Heart left ventricle (tissue), 16 donors: ENCODE measurements at regions not wholly inside any gene's neighbourhood (a gene's known extent, or its start where the extent isn't known, plus 50 kb on each side); places are given as distances from the start of the nearest gene placed in this dataset.

Source experiments
- ATAC-seq, 4 donors: fragments of 200-7000 bp; cut with Tn5 transposase; one replicate each; pipeline ENCODE4 v1.9.1; 2020 to 2022; ENCODE audit warnings: moderate library complexity in 4 of 4, mild to moderate bottlenecking in 3 of 4, moderate number of reproducible peaks in 1 of 4
- DNase-seq, 5 donors: peaks; one replicate each; pipeline ENCODE4 v3.0.0-alpha.2; 2020
- H3K27ac ChIP-seq, 12 donors: fragments of 200-600 bp; sonication (generic) in 4 of 12; one replicate each; pipeline versions ENCODE4 v1.5.0 to v1.8.0; 2016 to 2022; ENCODE audit warnings: mild to moderate bottlenecking in 2 of 12
- H3K27me3 ChIP-seq, 9 donors: fragments of 200-600 bp; sonication (generic) in 2 of 9; one replicate each; pipeline versions ENCODE4 v1.5.1 to v1.8.0; 2016 to 2022; ENCODE audit warnings: mild to moderate bottlenecking in 3 of 9
- H3K36me3 ChIP-seq, 9 donors: fragments of 200-600 bp; sonication (generic) in 2 of 9; one replicate each; pipeline versions ENCODE4 v1.5.0 to v1.8.0; 2018 to 2022; ENCODE audit warnings: mild to moderate bottlenecking in 2 of 9
- H3K4me1 ChIP-seq, 12 donors: fragments of 200-600 bp; sonication (generic) in 4 of 12; one replicate each; pipeline versions ENCODE4 v1.5.0 to v1.8.0; 2016 to 2022; ENCODE audit warnings: mild to moderate bottlenecking in 3 of 12
- H3K4me3 ChIP-seq, 12 donors: fragments of 200-600 bp; sonication (generic) in 4 of 12; one replicate each; pipeline versions ENCODE4 v1.5.0 to v1.8.0; 2017 to 2022; ENCODE audit warnings: mild to moderate bottlenecking in 9 of 12, moderate library complexity in 4 of 12
- H3K9me3 ChIP-seq, 12 donors: fragments of 200-600 bp; sonication (generic) in 4 of 12; one replicate each; pipeline versions ENCODE4 v1.5.0 to v1.8.0; 2016 to 2022; ENCODE audit warnings: mild to moderate bottlenecking in 1 of 12
- CTCF ChIP-seq, 12 donors: fragments of 200-600 bp; sonication (generic) in 4 of 12; IDR thresholded peaks; one replicate each; pipeline versions ENCODE4 v1.5.0 to v1.8.0; 2018 to 2022; ENCODE audit warnings: antibody characterized with exemption in 12 of 12, mild to moderate bottlenecking in 5 of 12
- POLR2A ChIP-seq, 2 donors: fragments of 450-650 bp; IDR thresholded peaks; one replicate each; pipeline ENCODE4 v1.6.1; 2017; ENCODE audit warnings: antibody characterized with exemption in 2 of 2, mild to moderate bottlenecking in 2 of 2, moderate library complexity in 2 of 2
- WGBS, 4 donors: extraction: QIAGEN DNeasy Blood & Tissue Kit in 2 of 4; methylation state at CpG; one replicate each; pipeline versions ENCODE4 v1.1.5 to v1.1.7; 2013 to 2018; 5-methylcytosine and 5-hydroxymethylcytosine counted together
- intact Hi-C, 10 donors: fragments of 100-400 bp; cut with DNase I; formaldehyde crosslinking; loops; one replicate each; pipeline versions ENCODE4 v1.11.1 to v1.14.2; 2022
- donor health status: ischemic (EF 13 %, LVEDD 7.1; RV severe dilation, severe dysfunction).
- donor health status: healthy with polysubstance abuse.
- donor health status: DM: no; HTN: yes; CAD: no.
- donor health status: DM: no; HTN: no; CAD: no.
- donor health status: ischemic (EF 25% LVEDD 6.9; RV normal size, moderate dysfunction).
- donor health status: ischemic (EF 25% LVEDD 5.7; RV mildly dilated, moderate dysfunction).
- donor health status: healthy.
- donor health status: DM: yes; HTN: yes; CAD: no.
- donor health status: ischemic (EF 35%, LVEDD 5.7; RV mildly dilated, moderate dysfunction).
- donor health status: nonischemic (EF 11% LVEDD 7.7; RV severe dilation, severe dysfunction).
- donor health status: DM: yes; HTN: yes; CAD: no.
- donor health status: PGD.
- donor health status: ischemic (EF 29% LVEDD 5.4; RV normal size, mild dysfunction).
- donor health status: nonischemic (EF 23%, LVEDD 6.1; RV moderate dilation, normal function).

- DNase-seq (no peak), ATAC-seq (no peak)
- Histone ChIP-seq H3K4me3 (no peak overlapping the region), H3K27ac (no peak overlapping the region), H3K9me3 (no peaks in the 10 kb centered on the region), H3K27me3 (no peaks in the 10 kb centered on the region), H3K4me1 (no peaks in the 10 kb centered on the region), H3K36me3 (no peaks in the 10 kb centered on the region)
- 50 to 69% (median 61%) methylated on average over 2 of the region's 2 CpGs for whole genome bisulfite sequencing, 4 donors
- intact Hi-C loops = loop anchor here in 2 of 10 donors (5.0 to 10.0 kb wide), 2 partner anchors 136 to 379 kb away; no protein-coding TSS in a partner anchor
- TF ChIP-seq POLR2A (IDR thresholded peaks at IDR 0.05) (no peak), CTCF (IDR thresholded peaks at IDR 0.05) (no peak)
Measured at GRCh38 chr5:152135827-152136226, 211.2 kb upstream of the GLRA1 start.

DNA sequence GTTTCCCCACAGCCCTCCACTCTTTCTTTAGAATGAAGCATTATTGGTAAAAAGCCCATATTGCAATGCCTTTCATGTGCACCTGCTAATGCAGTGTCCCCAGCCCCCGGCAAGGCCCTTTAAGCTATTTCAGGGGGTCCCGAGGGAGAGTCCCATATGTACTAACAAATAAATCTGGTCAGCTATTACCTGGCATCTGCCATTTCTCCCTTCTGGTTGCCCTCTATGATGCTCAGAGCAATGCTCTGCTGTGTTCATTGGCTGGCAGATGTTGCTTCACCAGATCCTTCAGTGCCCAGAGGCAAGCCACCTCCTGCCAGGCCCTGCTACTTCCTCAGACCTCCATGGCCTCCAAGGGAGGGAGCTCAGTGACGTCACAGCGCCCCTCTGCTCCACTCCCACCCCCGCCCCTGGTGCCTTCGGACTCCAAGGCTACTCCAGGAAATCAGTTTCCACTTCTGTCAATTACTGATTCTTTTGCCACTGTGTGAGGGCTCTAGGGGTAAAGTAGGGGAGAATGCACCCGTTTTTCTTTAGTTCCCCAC is 201.1 kb upstream of the GLRA1 start:
- no peak for TF ChIP-seq POLR2A (IDR thresholded peaks at IDR 0.05)
- no peak for TF ChIP-seq CTCF (IDR thresholded peaks at IDR 0.05)
- Histone ChIP-seq H3K9me3 (no peaks in the 10 kb centered on the region), H3K4me3 (no peak overlapping the region), H3K27me3 (peaks cover 0 to 5% (median 0%) of the 10 kb centered on the region in 9 donors), H3K4me1 (no peaks in the 10 kb centered on the region), H3K36me3 (no peaks in the 10 kb centered on the region), H3K27ac (no peak overlapping the region)
- intact Hi-C loops = no loop called here
- ATAC-seq (no peak), DNase-seq (no peak)
- 46 to 69% (median 66%) methylated on average over 7 of the region's 7 CpGs for WGBS, 4 donors

- WGBS, 4 donors = 80 to 86% (median 82%) methylated on average over 12 of the region's 12 CpGs
- DNase-seq (no peak), ATAC-seq (no peak)
- TF ChIP-seq CTCF (IDR thresholded peaks at IDR 0.05) (no peak), POLR2A (IDR thresholded peaks at IDR 0.05) (no peak)
- H3K36me3 ChIP-seq = no peaks in the 10 kb centered on the region
- H3K9me3 ChIP-seq = no peaks in the 10 kb centered on the region
- H3K4me3 ChIP-seq = no peak overlapping the region
- intact Hi-C loops = no loop called here
- no peaks in the 10 kb centered on the region for H3K4me1 ChIP-seq
- no peak overlapping the region for H3K27ac ChIP-seq
- H3K27me3 ChIP-seq = peaks cover 0 to 5% (median 0%) of the 10 kb centered on the region in 9 donors
Measured at GRCh38 chr5:152124409-152125041, 199.9 kb upstream of the GLRA1 start.

DNA sequence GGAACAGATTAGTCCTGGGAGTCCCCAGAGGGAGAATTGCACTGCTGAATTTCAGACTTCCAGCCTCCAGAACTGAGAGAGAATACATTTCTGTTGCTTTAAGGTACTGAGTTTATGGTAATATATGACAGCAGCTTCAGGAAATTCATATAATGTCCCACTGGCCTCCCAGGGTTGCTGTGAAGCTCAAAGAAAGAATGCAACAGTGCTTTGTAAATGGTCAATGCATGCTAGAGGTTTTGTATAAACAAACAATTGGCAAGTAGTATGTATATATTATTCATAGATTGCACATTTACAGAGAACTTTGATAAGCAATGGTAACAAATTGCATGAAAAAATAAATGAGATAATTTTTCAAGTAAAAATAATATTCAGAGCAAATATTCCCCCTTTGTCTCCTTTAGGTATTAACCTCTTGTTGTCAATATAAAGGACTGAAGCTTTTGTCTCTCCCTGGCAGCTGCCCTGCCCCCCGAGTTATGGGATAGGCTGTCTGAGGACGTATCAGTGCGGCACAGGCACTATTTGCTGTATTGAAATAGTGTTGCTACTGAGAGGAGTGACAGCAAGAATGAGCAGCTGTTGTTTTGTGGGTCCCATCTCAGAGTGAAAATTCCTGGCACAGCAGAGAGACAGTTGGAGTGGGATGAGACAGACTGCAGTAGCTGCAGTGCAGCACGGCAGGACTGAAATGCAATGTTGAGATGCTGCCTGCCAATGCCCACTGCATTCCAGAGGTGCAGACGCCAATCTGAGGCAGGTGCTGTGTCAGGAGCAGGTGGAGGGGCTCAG is 194.2 kb upstream of the GLRA1 start:
- ATAC-seq = no peak
- Histone ChIP-seq H3K4me1 (no peaks in the 10 kb centered on the region), H3K27ac (no peak overlapping the region), H3K9me3 (no peaks in the 10 kb centered on the region), H3K36me3 (no peaks in the 10 kb centered on the region), H3K4me3 (no peak overlapping the region), H3K27me3 (no peaks in the 10 kb centered on the region)
- no peak for TF ChIP-seq POLR2A (IDR thresholded peaks at IDR 0.05)
- no peak for TF ChIP-seq CTCF (IDR thresholded peaks at IDR 0.05)
- intact Hi-C loops = no loop called here
- 47 to 57% (median 53%) methylated on average over 5 of the region's 5 CpGs for WGBS, 4 donors
- no peak for DNase-seq
